ENCODE measurements at regions not wholly inside any gene's neighbourhood (a gene's known extent, or its start where the extent isn't known, plus 50 kb on each side); places are given as distances from the start of the nearest gene placed in this dataset.
A peak's percentile ranks its signal among the peaks of the same experiment; 100 is the strongest.

GRCh38 chrX:151796576-151796975 lies 62.0 kb downstream of the CNGA2 start:
- Histone ChIP-seq H3K9me3 (ENCODE audit: severe bottlenecking) (peaks cover 5% of the 10 kb centered on the region), H3K36me3 (no peaks in the 10 kb centered on the region), H3K27ac (no peak overlapping the region), H3K4me3 (ENCODE audit: low read depth, low read length) (no peak overlapping the region), H3K27me3 (ENCODE audit: insufficient read depth, low read depth, severe bottlenecking) (peaks cover 28% of the 10 kb centered on the region)
- TF ChIP-seq CTCF (IDR thresholded peaks at IDR 0.05; ENCODE audit: low read depth, low read length), result no peak
- no peak for DNase-seq

- Histone ChIP-seq H3K9me3 (ENCODE audit: severe bottlenecking) (peaks cover 5% of the 10 kb centered on the region), H3K36me3 (no peaks in the 10 kb centered on the region), H3K27ac (no peak overlapping the region), H3K27me3 (ENCODE audit: insufficient read depth, low read depth, severe bottlenecking) (peaks cover 14% of the 10 kb centered on the region), H3K4me3 (ENCODE audit: low read depth, low read length) (no peak overlapping the region)
- peak; percentile 35; the same call in 1 of the 2 replicates for TF ChIP-seq CTCF (IDR thresholded peaks at IDR 0.05; ENCODE audit: low read depth, low read length)
- peak; percentile 18 for DNase-seq
Measured at GRCh38 chrX:151801980-151802379, 67.4 kb downstream of the CNGA2 start.

- no peak for DNase-seq
- no peak for TF ChIP-seq CTCF (IDR thresholded peaks at IDR 0.05; ENCODE audit: low read depth, low read length)
Measured at GRCh38 chrX:151806967-151807540, 72.5 kb downstream of the CNGA2 start.

GRCh38 chrX:151812661-151813060 lies 78.1 kb downstream of the CNGA2 start:
- DNase-seq, result no peak
- Histone ChIP-seq H3K27ac (no peak overlapping the region), H3K4me3 (ENCODE audit: low read depth, low read length) (no peak overlapping the region), H3K36me3 (no peaks in the 10 kb centered on the region), H3K9me3 (ENCODE audit: severe bottlenecking) (peaks cover 2% of the 10 kb centered on the region), H3K27me3 (ENCODE audit: insufficient read depth, low read depth, severe bottlenecking) (no peaks in the 10 kb centered on the region)
- TF ChIP-seq CTCF (IDR thresholded peaks at IDR 0.05; ENCODE audit: low read depth, low read length), result no peak

More at GRCh38 chrX:151806967-151807540, 72.5 kb downstream of the CNGA2 start:
- Histone ChIP-seq H3K27me3 (ENCODE audit: insufficient read depth, low read depth, severe bottlenecking) (no peaks in the 10 kb centered on the region), H3K27ac (no peak overlapping the region), H3K4me3 (ENCODE audit: low read depth, low read length) (no peak overlapping the region), H3K9me3 (ENCODE audit: severe bottlenecking) (peaks cover 2% of the 10 kb centered on the region), H3K36me3 (no peaks in the 10 kb centered on the region)

GRCh38 chrX:151814767-151815166 lies 80.2 kb downstream of the CNGA2 start:
- no peak for TF ChIP-seq CTCF (IDR thresholded peaks at IDR 0.05; ENCODE audit: low read depth, low read length)
- H3K4me3 ChIP-seq (ENCODE audit: low read depth, low read length), result no peak overlapping the region
- H3K36me3 ChIP-seq, result no peaks in the 10 kb centered on the region
- DNase-seq, result no peak
- H3K27me3 ChIP-seq (ENCODE audit: insufficient read depth, low read depth, severe bottlenecking), result no peaks in the 10 kb centered on the region
- H3K27ac ChIP-seq, result no peak overlapping the region
- H3K9me3 ChIP-seq (ENCODE audit: severe bottlenecking), result no peaks in the 10 kb centered on the region

- Histone ChIP-seq H3K9me3 (ENCODE audit: severe bottlenecking) (no peaks in the 10 kb centered on the region), H3K27me3 (ENCODE audit: insufficient read depth, low read depth, severe bottlenecking) (no peaks in the 10 kb centered on the region), H3K36me3 (no peaks in the 10 kb centered on the region), H3K27ac (no peak overlapping the region), H3K4me3 (ENCODE audit: low read depth, low read length) (no peak overlapping the region)
- no peak for DNase-seq
- TF ChIP-seq CTCF (IDR thresholded peaks at IDR 0.05; ENCODE audit: low read depth, low read length), result no peak
Measured at GRCh38 chrX:151815398-151815797, 80.9 kb downstream of the CNGA2 start.
